Left hindlimb (tissue), 1 donor: ENCODE measurements at regions not wholly inside any gene's neighbourhood (a gene's known extent, or its start where the extent isn't known, plus 50 kb on each side); places are given as distances from the start of the nearest gene placed in this dataset.

Source experiments
- DNase-seq: peaks from one replicate; pipeline ENCODE4 v3.0.0-alpha.2; 2018

- DNase-seq, result no peak
Measured at GRCh38 chr10:34866848-34867247, 51.8 kb upstream of the PARD3 start.
